Ovary (tissue), 3 donors: ENCODE measurements at regions not wholly inside any gene's neighbourhood (a gene's known extent, or its start where the extent isn't known, plus 50 kb on each side); places are given as distances from the start of the nearest gene placed in this dataset.

Experiments
- CTCF ChIP-seq, 3 donors: fragments of 450-650 bp in 2 of 3; fragments of 200-600 bp in 1 of 3; IDR thresholded peaks; one replicate each; pipeline versions ENCODE4 v1.5.1 to v1.8.0; 2016 to 2022; ENCODE audit warnings: antibody characterized with exemption in 3 of 3, mild to moderate bottlenecking in 1 of 3
- POLR2A ChIP-seq: fragments of 450-650 bp; IDR thresholded peaks from one replicate; pipeline ENCODE4 v1.6.1; 2017; ENCODE audit warnings: antibody characterized with exemption, mild to moderate bottlenecking, moderate library complexity
- donor health status: DM: no; HTN: no; CAD: no.

GRCh38 chr4:151824656-151825055, 63.8 kb upstream of the GATB start:
- TF ChIP-seq CTCF (IDR thresholded peaks at IDR 0.05) = no peak
- no peak for TF ChIP-seq POLR2A
